Muscle layer of duodenum (tissue), 2 donors: ENCODE measurements at regions not wholly inside any gene's neighbourhood (a gene's known extent, or its start where the extent isn't known, plus 50 kb on each side); places are given as distances from the start of the nearest gene placed in this dataset.

Experiments
- H3K27ac ChIP-seq: one replicate; pipeline ENCODE4 v1.7.0; 2013; ENCODE audit warnings: mild to moderate bottlenecking, low read length
- H3K27me3 ChIP-seq: one replicate; pipeline ENCODE4 v1.7.0; 2013; ENCODE audit warnings: low read depth, mild to moderate bottlenecking, control low read depth, low read length
- H3K36me3 ChIP-seq, 2 donors: one replicate each; pipeline ENCODE4 v1.7.0; 2013; ENCODE audit warnings: low read length in 2 of 2, control low read depth in 1 of 2, mild to moderate bottlenecking in 1 of 2; ENCODE audit not compliant: insufficient read depth in 2 of 2, control insufficient read depth in 1 of 2
- H3K4me1 ChIP-seq, 2 donors: one replicate each; pipeline ENCODE4 v1.7.0; 2013; ENCODE audit warnings: low read length in 2 of 2, mild to moderate bottlenecking in 2 of 2, control low read depth in 1 of 2, moderate library complexity in 1 of 2; ENCODE audit not compliant: insufficient read depth in 2 of 2, control insufficient read depth in 1 of 2
- H3K4me3 ChIP-seq, 2 donors: one replicate each; pipeline ENCODE4 v1.7.0; 2013; ENCODE audit warnings: low read length in 2 of 2, low read depth in 1 of 2, mild to moderate bottlenecking in 1 of 2
- H3K9me3 ChIP-seq, 2 donors: one replicate each; pipeline ENCODE4 v1.7.0; 2013; ENCODE audit warnings: low read length in 2 of 2, control low read depth in 1 of 2, mild to moderate bottlenecking in 1 of 2; ENCODE audit not compliant: control insufficient read depth in 1 of 2
- donor health status: healthy.

GRCh38 chr15:48002767-48003166 is 118.0 kb upstream of the SLC24A5 start:
- H3K4me3 ChIP-seq, result no peak overlapping the region
- no peak overlapping the region for H3K27ac ChIP-seq
- no peaks in the 10 kb centered on the region for H3K4me1 ChIP-seq
- H3K36me3 ChIP-seq, result no peaks in the 10 kb centered on the region
- no peaks in the 10 kb centered on the region for H3K27me3 ChIP-seq
- no peaks in the 10 kb centered on the region for H3K9me3 ChIP-seq

GRCh38 chr15:48003441-48003840 is 117.3 kb upstream of the SLC24A5 start:
- H3K4me3 ChIP-seq, result no peak overlapping the region
- H3K27ac ChIP-seq, result no peak overlapping the region
- no peaks in the 10 kb centered on the region for H3K9me3 ChIP-seq
- H3K27me3 ChIP-seq, result no peaks in the 10 kb centered on the region
- no peaks in the 10 kb centered on the region for H3K36me3 ChIP-seq
- no peaks in the 10 kb centered on the region for H3K4me1 ChIP-seq

- Histone ChIP-seq H3K27me3 (no peaks in the 10 kb centered on the region), H3K27ac (no peak overlapping the region), H3K36me3 (no peaks in the 10 kb centered on the region), H3K9me3 (no peaks in the 10 kb centered on the region), H3K4me1 (no peaks in the 10 kb centered on the region), H3K4me3 (no peak overlapping the region)
Measured at GRCh38 chr15:48005077-48005476, 115.7 kb upstream of the SLC24A5 start.

- no peaks in the 10 kb centered on the region for H3K36me3 ChIP-seq
- H3K9me3 ChIP-seq, result no peaks in the 10 kb centered on the region
- H3K4me1 ChIP-seq, result no peaks in the 10 kb centered on the region
- no peaks in the 10 kb centered on the region for H3K27me3 ChIP-seq
- H3K4me3 ChIP-seq, result no peak overlapping the region
- H3K27ac ChIP-seq, result no peak overlapping the region
Measured at GRCh38 chr15:48006031-48006511, 114.7 kb upstream of the SLC24A5 start.

GRCh38 chr15:48010316-48010715 is 110.5 kb upstream of the SLC24A5 start:
- Histone ChIP-seq H3K27me3 (no peaks in the 10 kb centered on the region), H3K27ac (no peak overlapping the region), H3K36me3 (no peaks in the 10 kb centered on the region), H3K4me3 (no peak overlapping the region), H3K9me3 (no peaks in the 10 kb centered on the region), H3K4me1 (no peaks in the 10 kb centered on the region)

- Histone ChIP-seq H3K27ac (no peak overlapping the region), H3K27me3 (no peaks in the 10 kb centered on the region), H3K9me3 (no peaks in the 10 kb centered on the region)
Measured at GRCh38 chr15:48012191-48012590, 108.6 kb upstream of the SLC24A5 start.

GRCh38 chr15:48016865-48017264 is 103.9 kb upstream of the SLC24A5 start:
- H3K4me1 ChIP-seq, result peaks cover 0 to 6% of the 10 kb centered on the region in 2 donors
- no peaks in the 10 kb centered on the region for H3K36me3 ChIP-seq
- H3K27ac ChIP-seq, result no peak overlapping the region
- no peaks in the 10 kb centered on the region for H3K9me3 ChIP-seq
- H3K27me3 ChIP-seq, result no peaks in the 10 kb centered on the region
- no peak overlapping the region for H3K4me3 ChIP-seq

More at GRCh38 chr15:48012191-48012590, 108.6 kb upstream of the SLC24A5 start:
- H3K4me3 ChIP-seq, result no peak overlapping the region
- no peaks in the 10 kb centered on the region for H3K4me1 ChIP-seq
- no peaks in the 10 kb centered on the region for H3K36me3 ChIP-seq

GRCh38 chr15:48017747-48018146 is 103.0 kb upstream of the SLC24A5 start:
- no peaks in the 10 kb centered on the region for H3K27me3 ChIP-seq
- H3K4me3 ChIP-seq, result no peak overlapping the region
- no peaks in the 10 kb centered on the region for H3K36me3 ChIP-seq
- no peaks in the 10 kb centered on the region for H3K9me3 ChIP-seq
- no peak overlapping the region for H3K27ac ChIP-seq
- peaks cover 0 to 6% of the 10 kb centered on the region in 2 donors for H3K4me1 ChIP-seq

- Histone ChIP-seq H3K4me1 (peaks cover 0 to 6% of the 10 kb centered on the region in 2 donors), H3K27me3 (no peaks in the 10 kb centered on the region), H3K36me3 (no peaks in the 10 kb centered on the region)
Measured at GRCh38 chr15:48020166-48020565, 100.6 kb upstream of the SLC24A5 start.

GRCh38 chr15:48021336-48022086 is 99.3 kb upstream of the SLC24A5 start:
- Histone ChIP-seq H3K9me3 (no peaks in the 10 kb centered on the region), H3K4me3 (no peak overlapping the region), H3K27ac (no peak overlapping the region), H3K4me1 (peaks cover 0 to 6% of the 10 kb centered on the region in 2 donors), H3K27me3 (no peaks in the 10 kb centered on the region), H3K36me3 (no peaks in the 10 kb centered on the region)

More at GRCh38 chr15:48020166-48020565, 100.6 kb upstream of the SLC24A5 start:
- H3K9me3 ChIP-seq, result no peaks in the 10 kb centered on the region
- no peak overlapping the region for H3K27ac ChIP-seq
- no peak overlapping the region for H3K4me3 ChIP-seq

- no peak overlapping the region for H3K4me3 ChIP-seq
- no peaks in the 10 kb centered on the region for H3K36me3 ChIP-seq
- H3K4me1 ChIP-seq, result peaks cover 0 to 6% of the 10 kb centered on the region in 2 donors
- no peaks in the 10 kb centered on the region for H3K9me3 ChIP-seq
- H3K27me3 ChIP-seq, result no peaks in the 10 kb centered on the region
- no peak overlapping the region for H3K27ac ChIP-seq
Measured at GRCh38 chr15:48025118-48025517, 95.7 kb upstream of the SLC24A5 start.

GRCh38 chr15:48028712-48029111 is 92.1 kb upstream of the SLC24A5 start:
- Histone ChIP-seq H3K4me3 (no peak overlapping the region), H3K27me3 (no peaks in the 10 kb centered on the region), H3K36me3 (no peaks in the 10 kb centered on the region), H3K27ac (no peak overlapping the region), H3K4me1 (no peaks in the 10 kb centered on the region), H3K9me3 (no peaks in the 10 kb centered on the region)
